WTC11 (cell line): ENCODE measurements at regions not wholly inside any gene's neighbourhood (a gene's known extent, or its start where the extent isn't known, plus 50 kb on each side); places are given as distances from the start of the nearest gene placed in this dataset.

ENCODE experiments used
- ATAC-seq: fragments of 200-7000 bp; cut with Tn5 transposase; 2 replicates; pipeline ENCODE4 v1.10.0; 2021; ENCODE audit warnings: mild to moderate bottlenecking, moderate library complexity
- CTCF ChIA-PET: fragments of 300-600 bp; sonication (Branson Sonifier 250); formaldehyde crosslinking; loops from one replicate; lab custom pipeline; 2021; ENCODE audit warnings: antibody characterized with exemption; lab: Charles Lee
- POLR2A ChIA-PET: fragments of 350-600 bp; sonication (Branson Sonifier 250); formaldehyde crosslinking; loops from one replicate; lab custom pipeline; 2021; ENCODE audit warnings: antibody characterized with exemption; lab: Charles Lee
- DNase-seq: peaks from one replicate; pipeline ENCODE4 v3.0.0; 2021; ENCODE audit warnings: low spot score
- H3K27ac Mint-ChIP-seq: 2 replicates; pipeline ENCODE4 v1.8.0; 2021; ENCODE audit warnings: mixed read lengths
- H3K27me3 Mint-ChIP-seq: 2 replicates; pipeline ENCODE4 v1.8.0; 2021; ENCODE audit warnings: low read depth, mild to moderate bottlenecking, moderate library complexity, mixed read lengths
- H3K36me3 Mint-ChIP-seq: 2 replicates; pipeline ENCODE4 v1.8.0; 2021; ENCODE audit warnings: mixed read lengths
- H3K4me1 Mint-ChIP-seq: 2 replicates; pipeline ENCODE4 v1.8.0; 2022; ENCODE audit warnings: mixed read lengths
- H3K4me3 Mint-ChIP-seq: 2 replicates; pipeline ENCODE4 v1.8.0; 2021; ENCODE audit warnings: mild to moderate bottlenecking, moderate library complexity, mixed read lengths
- H3K9me3 Mint-ChIP-seq: 2 replicates; pipeline ENCODE4 v1.8.0; 2021; ENCODE audit warnings: mixed read lengths
- CTCF ChIP-seq: fragments of 200-600 bp; IDR thresholded peaks from 2 replicates; pipeline ENCODE4 v1.8.0; 2022; ENCODE audit warnings: antibody characterized with exemption
- ETV6 ChIP-seq: sonication (generic); formaldehyde crosslinking; IDR thresholded peaks from 2 replicates; pipeline ENCODE4 v1.8.1; 2022; ENCODE audit warnings: mild to moderate bottlenecking, missing genetic modification reagents
- FOXK1 ChIP-seq: sonication (generic); formaldehyde crosslinking; IDR thresholded peaks from 2 replicates; pipeline ENCODE4 v1.8.0; 2022; ENCODE audit warnings: mild to moderate bottlenecking, moderate library complexity, missing genetic modification reagents
- GABPB1 ChIP-seq: sonication (generic); formaldehyde crosslinking; IDR thresholded peaks from 2 replicates; pipeline ENCODE4 v1.8.1; 2023; ENCODE audit warnings: mild to moderate bottlenecking, missing genetic modification reagents
- GRHL2 ChIP-seq: fragments of 250-450 bp; sonication (Bioruptor Pico); IDR thresholded peaks from 2 replicates; pipeline ENCODE4 v1.8.0; 2022; ENCODE audit warnings: mild to moderate bottlenecking, moderate library complexity; ENCODE audit not compliant: insufficient replicate concordance, severe bottlenecking
- GTF2I ChIP-seq: fragments of 250-450 bp; sonication (Bioruptor Pico); conservative IDR thresholded peaks from 2 replicates; pipeline ENCODE4 v1.4.0; 2021; ENCODE audit warnings: mild to moderate bottlenecking
- JAZF1 ChIP-seq: fragments of 250-450 bp; sonication (Bioruptor Pico); IDR thresholded peaks from 2 replicates; pipeline ENCODE4 v1.9.0; 2021; ENCODE audit warnings: moderate library complexity, mild to moderate bottlenecking, inconsistent platforms
- KAT7 ChIP-seq: sonication (generic); formaldehyde crosslinking; IDR thresholded peaks from 2 replicates; pipeline ENCODE4 v1.8.1; 2023; ENCODE audit warnings: missing genetic modification reagents, mild to moderate bottlenecking, borderline replicate concordance
- MLX ChIP-seq: sonication (generic); formaldehyde crosslinking; IDR thresholded peaks from 2 replicates; pipeline ENCODE4 v1.8.1; 2023; ENCODE audit warnings: mild to moderate bottlenecking, missing genetic modification reagents, moderate library complexity
- NR3C1 ChIP-seq: sonication (generic); formaldehyde crosslinking; conservative IDR thresholded peaks from 2 replicates; pipeline ENCODE4 v1.8.1; 2023; ENCODE audit warnings: low read depth, mild to moderate bottlenecking, missing genetic modification reagents
- OVOL2 ChIP-seq: fragments of 250-450 bp; sonication (Bioruptor Pico); IDR thresholded peaks from 2 replicates; pipeline ENCODE4 v1.9.0; 2021; ENCODE audit warnings: mild to moderate bottlenecking, borderline replicate concordance
- PREB ChIP-seq: sonication (generic); formaldehyde crosslinking; IDR thresholded peaks from 2 replicates; pipeline ENCODE4 v1.8.1; 2022; ENCODE audit warnings: mild to moderate bottlenecking, missing genetic modification reagents, moderate library complexity, borderline replicate concordance
- SMAD3 ChIP-seq: sonication (generic); formaldehyde crosslinking; IDR thresholded peaks from 2 replicates; pipeline ENCODE4 v1.8.0; 2022; ENCODE audit warnings: missing genetic modification reagents, mild to moderate bottlenecking, borderline replicate concordance
- TEAD1 ChIP-seq: sonication (generic); formaldehyde crosslinking; IDR thresholded peaks from 2 replicates; pipeline ENCODE4 v1.8.0; 2022; ENCODE audit warnings: mild to moderate bottlenecking, missing genetic modification reagents
- TEAD4 ChIP-seq: sonication (generic); formaldehyde crosslinking; IDR thresholded peaks from 2 replicates; pipeline ENCODE4 v1.8.0; 2022; ENCODE audit warnings: mild to moderate bottlenecking, missing genetic modification reagents
- TP53 ChIP-seq: sonication (generic); formaldehyde crosslinking; IDR thresholded peaks from 2 replicates; pipeline ENCODE4 v1.8.1; 2023; ENCODE audit warnings: mild to moderate bottlenecking, missing genetic modification reagents
- USF1 ChIP-seq: sonication (generic); formaldehyde crosslinking; IDR thresholded peaks from 2 replicates; pipeline ENCODE4 v1.8.0; 2022; ENCODE audit warnings: mild to moderate bottlenecking, missing genetic modification reagents
- ZNF232 ChIP-seq: sonication (generic); formaldehyde crosslinking; IDR thresholded peaks from 2 replicates; pipeline ENCODE4 v1.8.0; 2022; ENCODE audit warnings: mild to moderate bottlenecking, missing genetic modification reagents
- ZNF281 ChIP-seq: sonication (generic); formaldehyde crosslinking; IDR thresholded peaks from 2 replicates; pipeline ENCODE4 v1.8.0; 2023; ENCODE audit warnings: mild to moderate bottlenecking, missing genetic modification reagents

- ATAC-seq: no peak
Observed at GRCh38 chr9:74369844-74370243, 127.3 kb upstream of the RORB start.

GRCh38 chr9:74373348-74373747 is 123.8 kb upstream of the RORB start:
- H3K4me3 Mint-ChIP-seq: no peak overlapping the region
- no peaks in the 10 kb centered on the region for H3K27me3 Mint-ChIP-seq
- no peak for DNase-seq
- CTCF ChIA-PET: no interaction called here
- POLR2A ChIA-PET: no interaction called here
- H3K9me3 Mint-ChIP-seq: peaks cover 9% of the 10 kb centered on the region
- peak; percentile 48; the same call in 1 of the 2 replicates for ATAC-seq
- H3K36me3 Mint-ChIP-seq: 0 out of 2 replicates have a peak, but pooled peaks cover 2% of the 10 kb centered on the region
- peaks cover 55% of the 10 kb centered on the region for H3K4me1 Mint-ChIP-seq
- H3K27ac Mint-ChIP-seq: no peak overlapping the region
- TF ChIP-seq USF1 (CRISPR knock-in tag) (no peak), TP53 (CRISPR knock-in tag) (no peak), ZNF232 (no peak), JAZF1 (no peak), GABPB1 (CRISPR knock-in tag) (no peak), ETV6 (CRISPR knock-in tag) (no peak), NR3C1 (CRISPR knock-in tag) (no peak), MLX (no peak), PREB (CRISPR knock-in tag) (no peak), FOXK1 (CRISPR knock-in tag) (no peak)

More at GRCh38 chr9:74369844-74370243, 127.3 kb upstream of the RORB start:
- peaks cover 31% of the 10 kb centered on the region for H3K4me1 Mint-ChIP-seq
- peaks cover 4% of the 10 kb centered on the region; the same call in 1 of the 2 replicates for H3K27me3 Mint-ChIP-seq
- POLR2A ChIA-PET: no interaction called here
- H3K36me3 Mint-ChIP-seq: peaks cover 5% of the 10 kb centered on the region
- DNase-seq: no peak
- peaks cover 13% of the 10 kb centered on the region for H3K9me3 Mint-ChIP-seq
- H3K27ac Mint-ChIP-seq: no peak overlapping the region
- H3K4me3 Mint-ChIP-seq: no peak overlapping the region
- CTCF ChIA-PET: no interaction called here
- no peak for TF ChIP-seq TP53 (CRISPR knock-in tag)
- TF ChIP-seq GRHL2 (CRISPR knock-in tag): no peak
- TF ChIP-seq ZNF281 (CRISPR knock-in tag): no peak
- TF ChIP-seq, all 79 proteins: peak for 0

- POLR2A ChIA-PET: no interaction called here
- no peak overlapping the region for H3K27ac Mint-ChIP-seq
- H3K27me3 Mint-ChIP-seq: no peaks in the 10 kb centered on the region
- peaks cover 5% of the 10 kb centered on the region; the same call in 1 of the 2 replicates for H3K9me3 Mint-ChIP-seq
- H3K36me3 Mint-ChIP-seq: 0 out of 2 replicates have a peak, but pooled peaks cover 2% of the 10 kb centered on the region
- peaks cover 57% of the 10 kb centered on the region for H3K4me1 Mint-ChIP-seq
- DNase-seq: peak; percentile 63
- CTCF ChIA-PET: interaction anchor here (0.7 to 1.3 kb wide), 8 partner anchors 69 to 1110 kb away, joined by 3 to 9 read pairs (median 4); no protein-coding TSS in a partner anchor
- no peak overlapping the region for H3K4me3 Mint-ChIP-seq
- TF ChIP-seq TEAD1: no peak
- no peak for TF ChIP-seq NR3C1 (CRISPR knock-in tag)
- TF ChIP-seq KAT7 (CRISPR knock-in tag): no peak
- TF ChIP-seq GTF2I (CRISPR knock-in tag): no peak
- TF ChIP-seq CTCF: peak; percentile 28; the same call in 1 of the 2 replicates
- no peak for TF ChIP-seq OVOL2
- no peak for TF ChIP-seq SMAD3 (CRISPR knock-in tag)
- TF ChIP-seq TEAD4 (CRISPR knock-in tag): no peak
- ATAC-seq: peak; percentile 100
Observed at GRCh38 chr9:74379718-74380117, 117.4 kb upstream of the RORB start.
